HG03066 (cell line): ENCODE measurements at regions not wholly inside any gene's neighbourhood (a gene's known extent, or its start where the extent isn't known, plus 50 kb on each side); places are given as distances from the start of the nearest gene placed in this dataset.

ENCODE experiments used
- ATAC-seq: cut with Tn5 transposase; IDR thresholded peaks from one replicate; pipeline ENCODE4 v1.9.1; 2021; ENCODE audit warnings: low read depth; ENCODE audit not compliant: unreplicated experiment

DNA sequence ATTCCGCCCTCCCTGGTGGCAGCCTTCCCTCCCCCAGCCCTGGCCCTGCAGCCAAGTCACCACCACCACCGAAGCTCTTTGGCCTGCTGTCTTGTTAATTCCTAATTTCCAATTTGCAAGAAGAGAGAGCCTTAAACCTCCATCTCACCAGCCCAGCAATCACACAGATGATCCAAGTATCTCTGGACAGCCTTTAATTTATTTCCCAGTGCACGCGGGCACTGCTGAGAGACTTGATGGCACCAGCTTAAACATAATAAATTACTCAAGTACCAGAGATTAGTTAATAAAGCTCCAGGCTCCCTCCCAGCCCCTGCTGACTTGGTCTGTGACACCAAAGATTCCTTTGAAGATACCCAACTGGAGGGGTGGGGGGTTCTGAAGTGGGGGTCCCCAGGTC is 494.7 kb downstream of the BUD13 start:
- no peak for ATAC-seq

DNA sequence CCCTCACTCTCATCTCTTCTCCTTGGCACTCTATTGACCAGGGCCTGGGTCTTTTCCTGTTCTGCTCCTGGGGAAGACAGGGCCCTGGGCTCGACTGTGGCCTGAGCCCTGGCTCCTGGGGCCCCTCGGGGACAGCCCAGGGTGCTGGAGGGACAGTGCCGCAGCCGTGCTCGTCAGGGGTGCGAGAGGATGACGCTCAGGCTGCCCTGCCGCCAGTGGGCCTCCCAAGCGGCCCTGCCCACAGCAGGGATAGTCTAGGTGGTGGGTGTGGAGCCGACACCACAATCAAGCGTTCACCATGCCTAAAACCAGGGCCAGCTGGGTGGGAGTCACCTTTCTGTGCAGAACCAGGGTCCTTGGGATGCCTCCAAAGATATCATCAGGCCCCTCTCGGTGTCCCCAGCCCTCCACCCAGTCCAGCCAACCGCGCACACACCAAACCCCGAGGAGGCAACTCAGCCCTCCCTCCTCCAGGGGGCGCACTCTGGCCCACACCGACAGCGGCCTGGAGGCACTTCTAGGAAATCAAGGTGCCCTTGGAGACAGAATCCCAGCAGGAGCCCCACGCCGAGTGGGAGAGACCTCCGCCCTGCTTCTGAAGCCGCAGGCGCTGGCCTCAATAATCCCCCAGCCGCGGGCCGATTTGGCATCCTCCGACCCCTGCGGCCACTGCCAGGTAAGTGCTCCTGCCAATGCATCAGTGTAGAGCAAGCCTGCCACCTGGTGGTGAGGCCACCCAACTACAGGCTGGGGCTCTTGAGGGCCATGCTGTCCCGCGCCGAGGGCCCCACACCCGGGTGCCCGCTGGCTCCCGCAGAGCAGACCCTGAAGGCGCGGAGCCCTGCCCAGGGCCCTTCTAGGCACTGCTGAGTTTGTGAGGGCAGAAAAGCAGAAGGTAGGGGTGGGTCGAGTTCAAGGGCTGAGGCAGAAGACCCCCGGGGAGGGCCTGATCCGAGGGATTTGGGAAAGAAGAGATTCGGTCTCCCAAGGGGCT is 496.4 kb downstream of the BUD13 start:
- peak; percentile 85 for ATAC-seq

DNA sequence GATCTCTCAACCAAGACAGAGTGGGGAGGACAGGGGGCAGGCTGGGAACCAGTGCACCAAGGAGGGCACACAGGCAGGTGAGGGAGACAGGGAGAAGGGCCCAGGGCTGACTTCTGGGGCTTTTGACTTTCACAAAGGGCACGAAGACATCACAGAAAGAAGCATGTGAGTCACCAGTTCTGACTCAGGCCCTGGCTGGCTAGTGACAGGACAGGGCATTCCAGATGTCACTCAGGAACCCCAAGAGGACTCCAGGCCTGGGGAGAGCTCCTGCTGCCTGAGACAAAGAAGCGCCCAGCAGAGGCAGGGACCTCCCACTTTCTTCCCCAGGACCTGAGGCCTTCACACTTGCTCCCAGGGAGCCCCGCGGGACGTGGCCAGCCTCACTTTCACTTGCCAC is 497.2 kb downstream of the BUD13 start:
- no peak for ATAC-seq

DNA sequence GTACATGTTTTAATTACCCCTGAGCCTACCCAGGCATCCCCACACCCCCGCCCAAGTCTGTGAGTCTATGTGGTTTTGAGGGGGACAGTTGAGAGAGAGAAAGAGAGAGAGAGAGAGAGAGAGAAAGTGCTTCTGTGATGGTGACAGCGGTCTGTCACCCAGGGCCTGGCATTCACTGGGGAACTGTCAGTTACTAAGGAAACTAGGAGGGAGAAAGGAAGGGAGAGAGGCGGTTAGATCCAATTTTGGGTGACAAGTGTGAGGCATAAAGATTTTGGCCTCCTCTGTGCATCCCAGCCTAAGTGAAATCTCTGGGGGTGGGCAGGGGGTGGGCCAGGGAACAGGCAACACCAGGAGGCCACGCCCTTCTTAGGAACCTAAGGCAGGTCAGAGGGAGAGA is 498.3 kb downstream of the BUD13 start:
- ATAC-seq: no peak

DNA sequence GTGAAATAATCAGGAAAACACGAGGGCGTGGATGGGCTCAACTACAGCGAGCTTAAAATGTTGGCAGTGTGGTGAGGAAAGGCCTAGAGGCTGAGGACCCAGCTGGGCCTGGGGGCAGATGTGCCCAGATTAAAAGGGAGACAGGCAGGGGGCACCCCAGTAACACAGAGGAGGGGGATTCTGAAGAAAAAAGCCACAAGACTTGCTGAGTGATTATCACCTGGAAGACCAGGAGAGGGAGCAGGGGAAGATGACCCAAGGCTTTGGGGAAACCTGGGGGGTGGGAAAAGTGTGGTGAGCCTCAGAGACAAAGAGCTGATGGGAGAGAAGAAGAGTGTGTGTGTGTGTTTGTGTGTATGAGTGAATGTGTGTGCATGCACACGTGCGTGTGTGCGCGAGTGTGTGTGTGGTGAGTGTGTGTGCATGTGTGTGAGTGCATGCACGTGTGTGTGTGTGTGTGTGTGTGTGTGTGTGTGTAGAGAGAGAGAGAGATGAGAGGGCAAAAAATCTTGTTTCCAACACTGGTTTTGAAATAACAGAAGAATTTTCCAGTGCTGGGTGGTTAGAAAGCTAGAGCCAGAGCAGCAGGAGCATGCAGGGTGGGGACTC is 500.5 kb downstream of the BUD13 start:
- no peak for ATAC-seq

DNA sequence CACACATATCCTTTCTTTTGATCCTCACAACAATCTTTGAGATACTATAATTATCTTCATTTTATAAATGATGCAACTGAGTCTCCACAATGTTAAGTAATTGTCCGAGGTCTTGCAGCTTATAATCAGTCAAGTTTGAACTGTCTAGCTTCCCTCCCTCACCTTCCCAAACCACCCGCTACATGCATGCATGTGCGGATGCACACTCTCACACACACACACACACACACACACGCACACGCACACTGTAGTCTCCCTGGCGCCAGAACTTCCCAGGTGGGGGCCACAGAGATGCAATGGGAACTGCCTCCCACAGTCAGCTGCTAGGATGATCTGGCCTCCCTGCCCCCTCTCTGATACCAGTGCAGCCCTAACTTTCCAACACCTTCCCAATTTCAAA is 501.3 kb downstream of the BUD13 start:
- no peak for ATAC-seq

DNA sequence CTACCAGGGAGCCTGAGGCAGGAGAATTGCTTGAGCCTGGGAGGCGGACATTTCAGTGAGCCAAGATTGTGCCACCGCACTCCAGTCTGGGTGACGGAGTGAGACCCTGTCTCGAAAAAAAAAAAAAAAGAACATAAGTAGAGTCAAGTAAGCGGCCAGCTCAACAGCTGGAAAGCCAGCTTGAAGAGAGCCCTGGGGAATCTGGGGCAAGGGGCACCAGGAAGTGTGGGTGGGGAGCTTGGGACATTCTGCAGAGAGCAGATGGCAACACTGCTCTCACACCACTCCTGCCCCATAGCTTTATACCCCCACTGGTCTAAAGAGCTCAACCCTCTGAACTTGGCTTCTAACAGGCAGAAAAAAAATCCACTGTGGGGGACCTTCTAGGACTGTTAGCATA is 505.6 kb downstream of the BUD13 start:
- no peak for ATAC-seq

DNA sequence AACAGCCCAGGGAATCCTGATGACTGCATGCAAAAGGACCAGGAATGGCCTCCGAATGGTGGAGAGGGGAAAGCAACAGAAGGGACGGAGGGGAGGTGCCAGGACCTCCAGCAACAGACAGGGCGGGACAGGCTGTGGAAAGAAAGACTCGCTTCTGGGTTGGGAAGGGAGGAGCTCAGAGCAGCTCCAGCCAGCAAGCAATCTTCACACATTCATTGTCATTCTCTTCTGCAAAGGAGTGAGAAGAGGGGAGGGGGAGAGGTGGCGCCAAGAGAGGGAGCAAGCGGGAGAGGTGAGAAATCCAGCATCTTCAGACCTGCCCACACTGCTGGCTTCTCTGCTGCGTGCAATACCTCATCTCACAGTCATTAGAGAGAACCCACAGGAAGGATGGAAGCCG is 509.0 kb downstream of the BUD13 start:
- no peak for ATAC-seq

DNA sequence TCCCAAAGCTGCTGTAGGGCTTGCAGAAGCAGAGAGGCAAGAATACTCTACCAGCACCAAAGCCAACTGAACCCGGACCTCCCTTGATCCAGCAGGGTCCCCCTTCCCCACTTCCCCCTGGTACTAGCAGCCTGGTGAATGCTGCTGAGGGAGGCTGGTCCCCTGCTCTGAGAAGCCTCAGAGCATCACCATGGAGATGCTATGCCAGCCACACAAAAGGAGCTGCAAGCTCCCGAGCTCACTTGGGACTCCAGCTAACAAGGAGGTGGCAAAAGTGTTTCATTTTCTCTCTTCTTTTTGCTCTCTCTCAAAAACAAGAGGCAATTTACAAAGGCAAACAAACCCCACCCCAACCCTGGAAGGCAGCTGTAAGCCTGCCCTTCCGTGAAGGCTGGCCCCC is 509.8 kb downstream of the BUD13 start:
- ATAC-seq: no peak

DNA sequence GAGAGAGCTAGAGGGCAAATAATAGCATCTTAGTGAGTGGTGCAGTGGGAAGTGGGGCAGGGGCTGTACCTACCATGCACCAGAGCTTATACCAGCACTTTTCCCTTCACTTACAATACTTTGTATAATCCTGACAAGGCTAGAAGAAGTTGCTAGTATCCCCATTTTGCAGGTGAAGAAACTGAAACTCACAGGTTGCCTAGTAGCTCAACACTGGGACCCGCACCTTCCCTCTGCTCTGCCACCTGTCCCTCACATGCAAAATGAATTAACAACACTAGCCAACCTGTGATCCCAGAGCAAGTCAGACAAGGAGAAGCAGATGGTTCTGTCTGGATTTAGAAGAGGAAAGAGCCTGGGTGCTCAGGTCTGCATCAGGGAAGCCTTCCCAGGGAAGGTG is 510.4 kb downstream of the BUD13 start:
- no peak for ATAC-seq

DNA sequence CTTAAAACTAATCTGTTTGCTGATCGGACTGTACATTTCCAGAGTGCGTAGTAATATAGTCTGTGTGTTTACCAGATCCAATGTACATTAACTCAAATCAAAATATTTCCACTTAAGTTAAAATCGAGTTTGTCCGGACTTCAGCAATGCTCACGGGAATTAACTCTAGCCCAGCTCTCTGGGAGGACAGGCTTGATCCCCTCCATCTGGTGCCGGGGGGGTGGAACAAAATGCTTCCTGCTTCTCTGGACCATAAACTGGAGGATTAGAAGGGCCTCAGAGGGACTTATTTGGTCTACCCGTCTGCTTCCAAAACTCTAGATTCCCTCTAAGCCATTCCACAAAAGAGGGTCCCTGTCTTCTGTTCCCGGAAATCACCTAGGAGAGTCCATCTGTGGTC is 511.2 kb downstream of the BUD13 start:
- no peak for ATAC-seq

DNA sequence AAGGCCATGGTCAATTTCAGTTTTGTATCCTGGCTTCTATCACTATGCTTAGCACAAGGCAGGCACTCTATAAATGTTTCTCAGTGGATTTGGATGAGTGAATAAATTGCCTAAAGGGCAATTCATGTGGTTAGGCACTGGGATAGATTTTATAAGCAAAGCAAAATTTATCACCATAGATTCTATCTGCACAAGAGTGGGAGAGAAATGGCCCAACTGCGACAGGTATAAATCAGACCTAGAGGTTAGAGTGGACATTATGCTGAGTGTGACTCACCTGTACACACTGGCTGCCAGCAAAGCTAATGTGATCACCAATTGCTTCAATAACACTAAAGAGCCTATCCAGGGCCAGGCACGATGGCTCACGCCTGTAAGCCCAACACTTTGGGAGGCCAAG is 514.0 kb downstream of the BUD13 start:
- ATAC-seq: no peak

DNA sequence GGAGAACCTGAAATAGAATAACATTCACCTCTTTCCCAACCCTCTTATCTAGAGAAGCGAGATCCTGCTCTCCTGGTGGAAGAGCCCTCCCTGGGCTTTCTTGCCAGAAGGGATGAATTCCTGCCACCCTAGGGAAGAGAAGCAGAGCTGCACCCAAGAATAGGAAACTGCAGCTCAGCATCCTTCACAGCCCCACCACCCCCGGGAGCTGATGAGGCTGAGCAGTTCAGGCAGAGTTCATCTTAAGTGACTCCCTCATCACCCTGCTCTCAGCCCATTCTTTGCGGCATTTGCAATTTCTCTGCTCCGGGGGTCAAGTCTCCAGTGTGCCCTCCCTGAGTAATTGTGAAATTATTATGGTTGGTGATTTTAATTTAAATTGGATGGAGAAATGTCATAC is 514.9 kb downstream of the BUD13 start:
- no peak for ATAC-seq

DNA sequence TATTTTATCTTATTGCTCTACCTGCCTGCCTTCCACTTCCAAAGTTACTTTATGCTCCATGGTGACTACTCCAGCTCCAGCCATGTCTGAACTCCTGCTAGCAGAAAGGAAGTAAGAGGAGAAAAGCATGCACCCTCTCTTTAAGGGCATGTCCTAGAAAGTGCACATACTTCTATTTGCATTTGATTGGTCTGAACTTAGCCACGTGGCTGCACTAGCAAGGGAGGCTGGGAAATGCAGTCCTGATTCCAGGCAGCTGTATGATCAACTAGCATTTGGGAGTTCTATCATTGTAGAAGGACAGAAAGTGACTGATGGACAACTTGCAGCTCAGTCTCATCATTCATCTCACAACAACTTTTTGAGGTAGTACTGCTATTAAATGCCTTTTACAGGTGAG is 515.7 kb downstream of the BUD13 start:
- ATAC-seq: no peak

DNA sequence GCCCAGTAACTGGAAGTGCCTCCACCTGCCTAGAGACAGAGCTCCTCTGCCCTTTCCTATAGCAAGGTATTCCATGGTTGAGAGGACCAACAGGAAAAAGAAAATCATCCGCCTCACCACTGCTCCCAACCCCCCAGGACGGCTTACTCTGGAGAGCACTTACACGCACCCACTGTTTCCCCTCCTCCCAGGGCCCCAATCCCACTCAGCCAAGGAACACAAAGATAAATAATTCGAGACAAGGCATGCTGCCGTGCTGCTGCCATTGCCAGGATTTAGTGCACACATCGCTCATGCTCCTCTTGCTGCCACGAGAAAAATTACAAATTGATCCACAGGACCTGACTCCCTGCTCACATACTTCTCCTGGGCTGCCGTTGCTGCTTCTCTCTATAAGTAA is 516.6 kb downstream of the BUD13 start:
- ATAC-seq: no peak

DNA sequence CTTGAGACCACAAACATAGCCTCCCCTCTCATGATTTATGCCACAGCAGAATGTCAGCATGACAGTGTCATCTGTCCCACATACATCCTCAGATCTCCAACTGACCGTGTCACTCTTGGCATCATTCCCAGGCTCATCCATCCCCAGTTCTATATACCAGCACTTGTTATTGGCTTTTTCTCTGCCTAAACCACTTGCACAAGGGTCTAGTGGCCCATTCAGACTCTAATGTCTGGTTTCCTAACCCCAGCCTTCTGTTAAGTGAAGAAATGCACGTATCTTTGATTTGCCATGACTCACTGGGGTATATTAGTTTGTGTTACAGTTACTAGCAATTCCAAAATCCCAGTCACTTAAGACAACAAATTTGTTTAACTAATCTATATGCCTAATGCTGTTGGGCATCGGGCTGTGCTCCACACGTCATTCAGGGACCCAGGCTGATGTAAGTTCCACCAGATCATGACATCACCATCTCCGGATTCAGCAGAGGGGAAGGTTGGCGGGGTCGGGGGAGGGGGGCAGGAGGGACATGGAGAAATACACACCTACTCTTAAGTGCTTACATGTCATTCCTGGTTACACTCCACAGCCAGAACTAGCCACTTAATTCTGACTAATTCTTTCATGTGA is 517.4 kb downstream of the BUD13 start:
- ATAC-seq: no peak

DNA sequence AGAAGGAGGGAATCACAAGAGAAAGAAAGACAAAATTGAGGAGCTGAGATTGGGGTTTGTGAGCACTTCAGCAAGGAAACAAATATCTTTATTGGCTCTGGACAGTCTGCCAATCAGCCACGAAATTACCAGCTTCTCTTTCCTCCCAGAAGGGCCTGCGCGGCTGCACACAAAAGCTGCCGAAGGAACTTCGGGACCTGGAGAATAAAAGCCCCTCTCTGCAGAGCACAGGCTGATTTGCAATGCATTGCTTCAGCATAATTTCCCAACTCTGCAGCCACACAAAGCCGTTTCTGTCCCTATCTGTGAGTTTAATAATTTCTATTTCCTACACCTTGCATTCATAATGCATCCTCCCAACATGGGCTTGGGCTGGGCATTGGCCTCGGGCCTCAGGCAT is 522.6 kb downstream of the BUD13 start:
- no peak for ATAC-seq

DNA sequence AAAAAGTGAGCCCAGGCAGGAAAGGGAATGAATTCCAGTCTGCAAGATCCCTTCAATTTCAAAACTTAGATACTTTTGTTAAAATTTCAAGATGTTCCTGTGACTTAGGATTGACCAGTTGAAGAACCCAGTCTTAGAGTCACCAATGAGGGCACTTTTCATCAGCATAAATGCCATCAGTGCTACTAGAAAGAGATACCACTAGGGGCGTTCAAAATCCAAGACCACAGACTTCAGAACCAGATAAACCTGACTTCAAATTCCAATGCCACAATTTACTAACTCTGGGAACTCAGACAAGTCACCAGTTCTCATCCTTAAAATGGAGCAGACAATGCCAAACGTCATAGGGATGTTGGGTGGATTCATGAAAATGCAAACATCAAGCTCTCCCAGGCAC is 523.2 kb downstream of the BUD13 start:
- no peak for ATAC-seq

DNA sequence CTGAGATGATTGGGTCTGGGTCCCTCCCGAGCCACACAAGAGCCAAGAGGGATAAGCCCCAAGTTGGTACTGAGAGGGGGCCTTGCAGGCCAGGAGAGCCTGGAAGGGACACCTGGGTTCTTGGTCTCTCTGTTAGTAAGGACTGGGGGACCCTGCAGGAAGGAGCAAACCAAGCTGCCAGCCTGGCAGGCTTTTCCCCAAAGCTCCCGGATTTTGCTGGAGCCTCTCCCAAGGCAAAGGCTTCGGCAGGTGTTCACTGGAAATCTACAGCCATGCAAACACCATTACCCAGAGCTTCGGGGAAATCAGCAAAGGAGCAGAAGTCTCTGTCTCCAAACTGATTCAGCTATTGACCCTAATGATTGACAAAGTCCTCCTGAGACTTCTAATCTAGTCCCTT is 527.9 kb downstream of the BUD13 start:
- ATAC-seq: no peak

DNA sequence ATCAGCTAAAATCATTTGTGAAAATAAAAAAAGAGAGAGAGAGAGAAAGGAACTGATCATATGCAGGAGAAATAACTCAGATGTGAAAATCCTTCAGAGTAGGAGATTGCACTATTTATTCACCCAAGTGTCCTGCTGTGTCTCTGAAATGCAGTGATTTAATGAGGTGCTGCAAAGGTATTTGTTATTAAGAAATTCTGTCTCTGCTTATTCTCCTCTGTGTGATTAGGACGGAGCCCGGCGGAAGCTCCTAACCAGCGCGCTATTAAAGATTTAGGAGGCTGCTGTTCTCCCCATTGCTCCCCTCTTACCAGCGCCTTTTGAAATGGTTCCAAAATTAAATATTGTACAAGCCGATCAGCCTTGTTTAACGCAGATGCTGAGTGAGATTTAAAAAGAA is 528.3 kb downstream of the BUD13 start:
- ATAC-seq: no peak

DNA sequence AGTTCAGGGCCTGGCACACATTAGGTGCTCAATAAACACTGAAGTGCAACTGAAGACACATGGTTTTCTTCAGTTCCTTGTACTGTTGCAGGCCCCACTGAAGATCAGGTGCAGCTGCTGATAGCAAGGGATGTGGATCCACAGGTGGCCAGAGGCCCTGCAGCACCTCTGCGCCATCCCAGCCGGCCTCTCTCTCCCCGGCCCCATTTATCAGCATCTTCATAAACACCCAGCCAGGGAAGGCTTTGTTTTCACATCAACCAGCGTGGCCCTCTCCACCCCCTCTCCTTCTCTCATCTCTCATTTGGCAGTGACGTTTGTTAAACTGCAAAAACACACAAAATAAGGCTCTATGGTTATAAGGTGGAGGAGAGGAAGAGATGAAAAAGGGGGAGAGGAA is 528.8 kb downstream of the BUD13 start:
- ATAC-seq: no peak

DNA sequence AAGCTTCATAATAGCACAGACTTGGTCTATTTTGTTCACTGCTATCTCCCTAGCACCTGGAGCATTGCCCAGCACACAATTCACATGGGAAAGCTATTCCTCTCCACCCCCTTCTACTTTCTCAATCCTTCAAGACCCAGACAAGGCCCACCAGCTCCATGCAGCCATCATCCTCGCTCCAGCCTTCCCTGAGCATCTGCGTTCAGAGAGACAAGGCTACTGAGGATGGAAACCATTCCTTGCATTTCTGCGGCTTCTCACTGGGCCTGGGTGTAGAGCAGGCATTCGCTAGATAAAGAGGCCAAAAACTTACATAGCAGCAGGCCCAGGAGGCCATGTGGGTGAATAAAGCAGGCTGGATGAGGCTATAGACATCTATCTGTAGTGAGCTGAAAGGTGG is 530.8 kb downstream of the BUD13 start:
- ATAC-seq: no peak
